Peyer's patch (tissue), 4 donors: ENCODE measurements at regions not wholly inside any gene's neighbourhood (a gene's known extent, or its start where the extent isn't known, plus 50 kb on each side); places are given as distances from the start of the nearest gene placed in this dataset.
"Not testable (repeated sequence)": the region's sequence is repeated elsewhere in the genome, so short reads cannot be mapped to it uniquely, and the experiment has no call there.

Source experiments
- DNase-seq, 3 donors: peaks; one replicate each; pipeline ENCODE4 v3.0.0-alpha.2; 2017 to 2019
- H3K27ac ChIP-seq, 4 donors: fragments of 200-600 bp; sonication (generic); one replicate each; pipeline ENCODE4 v1.5.1; 2016 to 2019
- H3K27me3 ChIP-seq, 2 donors: fragments of 200-600 bp; sonication (generic); one replicate each; pipeline ENCODE4 v1.5.1; 2019
- H3K36me3 ChIP-seq, 3 donors: fragments of 200-600 bp; sonication (generic); one replicate each; pipeline ENCODE4 v1.5.1; 2016 to 2019
- H3K4me1 ChIP-seq, 4 donors: fragments of 200-600 bp; sonication (generic); one replicate each; pipeline ENCODE4 v1.5.1; 2016 to 2019
- H3K4me3 ChIP-seq, 4 donors: fragments of 200-600 bp; sonication (generic); 1 replicate in 3 of 4; 2 replicates in 1 of 4; pipeline ENCODE4 v1.5.1; 2016 to 2019; ENCODE audit warnings: mild to moderate bottlenecking in 1 of 4
- H3K9me3 ChIP-seq, 4 donors: fragments of 200-600 bp; sonication (generic); one replicate each; pipeline ENCODE4 v1.5.1; 2016 to 2019; ENCODE audit warnings: mild to moderate bottlenecking in 1 of 4
- POLR2A ChIP-seq, 2 donors: fragments of 450-650 bp; IDR thresholded peaks; one replicate each; pipeline ENCODE4 v1.5.1; 2017; ENCODE audit warnings: antibody characterized with exemption in 2 of 2, mild to moderate bottlenecking in 2 of 2, moderate library complexity in 2 of 2
- TF ChIP-seq, protein P1 (sequence below), 6 experiments: fragments of 450-650 bp in 4 of 6; fragments of 200-600 bp in 2 of 6; sonication (generic) in 1 of 6; IDR thresholded peaks; one replicate each; pipeline ENCODE4 v1.5.1; 2017 to 2019; ENCODE audit warnings: antibody characterized with exemption in 6 of 6, mild to moderate bottlenecking in 3 of 6, moderate library complexity in 1 of 6

DNA sequence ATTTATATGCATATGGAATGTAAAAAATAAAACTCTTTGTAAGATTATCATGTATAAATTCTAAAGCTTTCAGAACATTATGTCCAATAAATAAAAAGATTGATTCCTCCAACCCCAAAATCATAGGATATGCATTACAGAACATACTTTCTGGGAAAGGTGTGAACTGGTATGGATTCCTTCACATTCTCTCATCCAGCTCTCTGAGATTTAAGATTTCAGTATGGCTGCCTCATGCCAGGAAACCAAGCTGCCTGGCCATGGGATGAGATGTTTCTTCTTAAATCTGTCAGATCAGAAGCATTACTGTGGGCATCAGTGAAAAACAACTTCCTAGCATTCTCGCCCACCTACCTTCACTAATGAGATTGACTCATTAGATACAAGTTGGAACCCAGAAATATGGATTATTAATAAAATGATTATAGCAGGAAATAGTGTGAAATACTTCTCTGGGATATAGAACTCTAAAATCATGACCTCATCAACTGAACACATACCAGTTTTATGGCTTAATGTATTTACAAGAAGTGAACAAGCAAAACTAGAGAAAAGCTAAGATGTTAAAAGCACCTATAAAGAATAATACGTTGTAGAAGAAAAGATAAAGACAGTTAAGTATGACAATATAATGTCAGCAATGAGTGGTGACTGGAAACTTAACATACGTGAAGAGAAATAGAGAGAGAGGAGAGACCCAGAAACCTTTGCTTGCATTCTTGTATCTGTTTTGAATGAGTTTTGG lies 171.6 kb upstream of the PHACTR1 start:
- H3K4me1 ChIP-seq: peaks cover 0 to 5% (median 0%) of the 10 kb centered on the region in 4 donors
- peak overlapping the region in 1 of 4 donors; percentile 18 for H3K27ac ChIP-seq
- H3K9me3 ChIP-seq: no peaks in the 10 kb centered on the region
- DNase-seq: no peak
- H3K4me3 ChIP-seq: no peak overlapping the region
- TF ChIP-seq, protein P1, sequence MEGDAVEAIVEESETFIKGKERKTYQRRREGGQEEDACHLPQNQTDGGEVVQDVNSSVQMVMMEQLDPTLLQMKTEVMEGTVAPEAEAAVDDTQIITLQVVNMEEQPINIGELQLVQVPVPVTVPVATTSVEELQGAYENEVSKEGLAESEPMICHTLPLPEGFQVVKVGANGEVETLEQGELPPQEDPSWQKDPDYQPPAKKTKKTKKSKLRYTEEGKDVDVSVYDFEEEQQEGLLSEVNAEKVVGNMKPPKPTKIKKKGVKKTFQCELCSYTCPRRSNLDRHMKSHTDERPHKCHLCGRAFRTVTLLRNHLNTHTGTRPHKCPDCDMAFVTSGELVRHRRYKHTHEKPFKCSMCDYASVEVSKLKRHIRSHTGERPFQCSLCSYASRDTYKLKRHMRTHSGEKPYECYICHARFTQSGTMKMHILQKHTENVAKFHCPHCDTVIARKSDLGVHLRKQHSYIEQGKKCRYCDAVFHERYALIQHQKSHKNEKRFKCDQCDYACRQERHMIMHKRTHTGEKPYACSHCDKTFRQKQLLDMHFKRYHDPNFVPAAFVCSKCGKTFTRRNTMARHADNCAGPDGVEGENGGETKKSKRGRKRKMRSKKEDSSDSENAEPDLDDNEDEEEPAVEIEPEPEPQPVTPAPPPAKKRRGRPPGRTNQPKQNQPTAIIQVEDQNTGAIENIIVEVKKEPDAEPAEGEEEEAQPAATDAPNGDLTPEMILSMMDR (IDR thresholded peaks at IDR 0.05): no peak
- no peak for TF ChIP-seq POLR2A (IDR thresholded peaks at IDR 0.05)
- no peaks in the 10 kb centered on the region for H3K36me3 ChIP-seq
- no peaks in the 10 kb centered on the region for H3K27me3 ChIP-seq

DNA sequence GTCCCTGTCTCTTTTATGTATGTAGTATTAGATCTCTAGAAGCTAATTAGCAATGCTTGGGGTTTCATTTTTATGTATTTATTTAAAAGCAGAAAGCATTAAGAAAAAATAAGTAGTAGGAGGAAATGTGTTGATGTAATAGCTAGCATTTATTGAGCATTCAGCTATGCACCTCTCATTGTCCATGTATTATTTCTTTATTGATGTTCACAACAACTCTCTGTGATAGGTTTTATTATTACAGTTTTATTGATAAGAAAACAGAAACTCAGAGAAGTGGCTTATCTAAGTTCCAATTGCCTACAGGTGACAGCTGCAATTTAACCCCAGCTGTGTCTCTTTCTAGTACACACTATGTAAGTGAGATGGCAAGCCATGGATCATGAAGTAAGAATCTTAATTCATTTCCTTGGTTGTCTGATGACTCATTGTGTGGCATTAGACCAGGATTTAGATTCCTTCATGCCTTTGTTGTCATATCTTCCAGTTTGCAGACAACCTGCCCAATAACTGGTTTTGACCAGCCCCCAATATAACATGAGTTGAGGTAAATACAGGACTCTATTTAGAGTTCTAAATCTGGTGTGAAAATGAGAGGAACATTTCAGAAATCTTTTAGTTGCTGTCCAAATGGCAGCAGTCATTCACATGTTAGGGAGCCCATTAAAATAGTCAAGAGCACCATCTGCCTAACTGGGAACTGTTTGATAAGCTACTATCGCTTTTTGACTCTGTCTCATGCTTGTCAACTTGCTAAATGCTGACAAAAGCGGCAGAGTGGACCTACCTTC lies 170.8 kb upstream of the PHACTR1 start:
- Histone ChIP-seq H3K4me1 (peaks cover 0 to 5% (median 0%) of the 10 kb centered on the region in 4 donors), H3K9me3 (no peaks in the 10 kb centered on the region), H3K4me3 (no peak overlapping the region), H3K27ac (peak overlapping the region in 1 of 4 donors; percentile 61), H3K27me3 (no peaks in the 10 kb centered on the region), H3K36me3 (no peaks in the 10 kb centered on the region)
- peak in 1 of 3 donors; percentile 55 for DNase-seq
- TF ChIP-seq POLR2A (IDR thresholded peaks at IDR 0.05): no peak
- TF ChIP-seq, protein P1 (IDR thresholded peaks at IDR 0.05): no peak

DNA sequence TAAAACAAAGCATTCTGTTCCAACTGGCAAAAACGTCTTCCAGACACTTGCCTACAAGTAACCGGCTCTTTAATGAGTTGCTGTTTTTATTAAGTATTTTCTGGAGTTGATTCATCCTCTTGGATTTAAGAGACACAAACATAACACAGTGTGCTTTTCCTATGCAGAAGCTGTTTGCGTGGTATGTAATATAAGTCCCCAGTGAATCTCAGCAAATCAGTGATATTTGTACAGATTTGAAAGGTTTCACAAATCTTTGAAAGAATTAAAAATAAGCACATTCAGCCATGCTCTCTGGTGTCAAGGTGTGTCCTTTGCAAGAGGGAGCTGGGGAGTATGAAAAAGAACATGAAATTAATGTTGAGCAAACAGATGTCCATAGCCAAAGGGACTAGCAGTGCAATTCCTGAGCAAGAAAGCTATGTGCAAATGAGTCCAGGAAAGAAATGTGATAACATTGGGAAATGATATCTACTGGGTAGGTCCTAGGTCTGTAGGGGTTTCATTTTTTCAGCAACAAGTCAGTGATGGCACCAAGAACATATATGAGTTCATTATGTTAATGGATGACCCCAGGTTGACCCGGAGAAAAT lies 170.1 kb upstream of the PHACTR1 start:
- no peaks in the 10 kb centered on the region for H3K27me3 ChIP-seq
- no peak overlapping the region for H3K4me3 ChIP-seq
- H3K36me3 ChIP-seq: no peaks in the 10 kb centered on the region
- TF ChIP-seq, protein P1 (IDR thresholded peaks at IDR 0.05): no peak
- TF ChIP-seq POLR2A (IDR thresholded peaks at IDR 0.05): no peak
- peak overlapping the region in 1 of 4 donors; percentile 61 for H3K27ac ChIP-seq
- no peaks in the 10 kb centered on the region for H3K9me3 ChIP-seq
- H3K4me1 ChIP-seq: peaks cover 0 to 5% (median 0%) of the 10 kb centered on the region in 4 donors
- DNase-seq: no peak

DNA sequence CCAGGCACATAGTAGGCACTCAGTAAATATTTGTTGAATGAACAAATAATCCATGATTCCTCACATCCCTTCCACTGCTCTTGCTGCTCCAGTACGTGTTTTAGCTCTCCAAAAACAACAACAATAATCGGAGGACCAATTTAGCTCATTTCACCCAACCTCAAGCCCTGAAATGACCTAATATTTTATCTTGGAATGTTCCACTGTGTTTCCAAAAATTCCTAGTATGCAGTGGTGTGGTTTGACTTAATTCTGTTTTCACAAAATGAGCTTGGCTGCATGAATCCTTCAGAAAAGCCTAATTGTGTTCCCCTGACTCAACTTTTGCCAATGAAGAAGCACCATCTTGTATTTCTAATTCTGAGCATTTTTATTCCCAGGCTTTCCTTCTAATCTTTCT lies 168.0 kb upstream of the PHACTR1 start:
- Histone ChIP-seq H3K4me3 (no peak overlapping the region), H3K9me3 (no peaks in the 10 kb centered on the region), H3K27ac (no peak overlapping the region), H3K36me3 (no peaks in the 10 kb centered on the region), H3K4me1 (peaks cover 0 to 5% (median 0%) of the 10 kb centered on the region in 4 donors), H3K27me3 (no peaks in the 10 kb centered on the region)
- no peak for DNase-seq
- TF ChIP-seq, protein P1 (IDR thresholded peaks at IDR 0.05): no peak
- TF ChIP-seq POLR2A (IDR thresholded peaks at IDR 0.05): no peak

DNA sequence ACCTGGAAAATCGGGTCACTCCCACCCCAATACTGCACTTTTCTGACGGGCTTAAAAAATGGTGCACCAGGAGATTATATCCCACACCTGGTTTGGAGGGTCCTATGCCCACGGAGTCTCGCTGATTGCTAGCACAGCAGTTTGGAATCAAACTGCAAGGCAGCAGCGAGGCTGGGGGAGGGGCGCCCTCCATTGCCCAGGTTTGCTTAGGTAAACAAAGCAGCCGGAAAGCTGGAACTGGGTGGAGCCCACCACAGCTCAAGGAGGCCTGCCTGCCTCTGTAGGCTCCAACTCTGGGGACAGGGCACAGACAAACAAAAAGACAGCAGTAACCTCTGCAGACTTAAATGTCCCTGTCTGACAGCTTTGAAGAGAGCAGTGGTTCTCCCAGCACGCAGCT lies 167.1 kb upstream of the PHACTR1 start:
- not testable (repeated sequence) for H3K4me1 ChIP-seq, H3K4me3 ChIP-seq, H3K9me3 ChIP-seq, H3K27ac ChIP-seq, H3K27me3 ChIP-seq, H3K36me3 ChIP-seq, DNase-seq

DNA sequence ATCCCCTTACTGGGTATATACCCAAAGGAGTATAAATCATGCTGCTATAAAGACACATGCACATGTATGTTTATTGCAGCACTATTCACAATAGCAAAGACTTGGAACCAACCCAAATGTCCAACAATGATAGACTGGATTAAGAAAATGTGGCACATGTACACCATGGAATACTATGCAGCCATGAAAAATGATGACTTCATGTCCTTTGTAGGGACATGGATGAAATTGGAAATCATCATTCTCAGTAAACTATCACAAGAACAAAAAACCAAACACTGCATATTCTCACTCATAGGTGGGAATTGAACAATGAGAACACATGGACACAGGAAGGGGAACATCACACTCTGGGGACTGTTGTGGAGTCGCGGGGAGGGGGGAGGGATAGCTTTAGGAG lies 161.7 kb upstream of the PHACTR1 start:
- H3K9me3 ChIP-seq, H3K4me3 ChIP-seq, H3K4me1 ChIP-seq, DNase-seq, H3K27me3 ChIP-seq, H3K27ac ChIP-seq, H3K36me3 ChIP-seq: not testable (repeated sequence)
